Natural killer cell (primary cell): ENCODE measurements at regions not wholly inside any gene's neighbourhood (a gene's known extent, or its start where the extent isn't known, plus 50 kb on each side); places are given as distances from the start of the nearest gene placed in this dataset.

Source experiments
- ATAC-seq, 3 donors: fragments of 150-1000 bp in 2 of 3; fragments of 200-7000 bp in 1 of 3; cut with Tn5 transposase; 1 replicate in 1 of 3; 2 replicates in 2 of 3; pipeline ENCODE4 v1.10.0; 2021; ENCODE audit warnings: mild to moderate bottlenecking in 2 of 3, moderate library complexity in 2 of 3
- DNase-seq, 2 donors: peaks; one replicate each; pipeline versions ENCODE4 v3.0.0 to v3.0.0-alpha.2; 2013 to 2021; ENCODE audit warnings: mixed read lengths in 1 of 2
- H3K27ac ChIP-seq: one replicate; pipeline ENCODE4 v1.5.1; 2013; ENCODE audit warnings: mild to moderate bottlenecking, low read length
- H3K27me3 ChIP-seq: one replicate; pipeline ENCODE4 v1.6.1; 2013; ENCODE audit warnings: low read length; ENCODE audit not compliant: control insufficient read depth, insufficient read depth
- H3K36me3 ChIP-seq: one replicate; pipeline ENCODE4 v1.6.1; 2013; ENCODE audit warnings: low read length; ENCODE audit not compliant: control insufficient read depth, insufficient read depth
- H3K4me1 ChIP-seq: one replicate; pipeline ENCODE4 v1.6.1; 2013; ENCODE audit warnings: low read length; ENCODE audit not compliant: control insufficient read depth, insufficient read depth
- H3K4me3 ChIP-seq: one replicate; pipeline ENCODE4 v1.5.1; 2013; ENCODE audit warnings: low read length
- H3K9me3 ChIP-seq: one replicate; pipeline ENCODE4 v1.6.1; 2013; ENCODE audit warnings: low read length; ENCODE audit not compliant: control insufficient read depth, insufficient read depth
- H3K27ac Mint-ChIP-seq, 2 donors: one replicate each; pipeline ENCODE4 v1.8.0; 2022; ENCODE audit warnings: mild to moderate bottlenecking in 2 of 2, mixed read lengths in 2 of 2, moderate library complexity in 1 of 2
- H3K27me3 Mint-ChIP-seq, 2 donors: one replicate each; pipeline ENCODE4 v1.8.0; 2022; ENCODE audit warnings: low read depth in 2 of 2, mixed read lengths in 2 of 2
- H3K36me3 Mint-ChIP-seq: one replicate; pipeline ENCODE4 v1.8.0; 2022; ENCODE audit warnings: mixed read lengths
- H3K4me1 Mint-ChIP-seq, 2 donors: one replicate each; pipeline ENCODE4 v1.8.0; 2022; ENCODE audit warnings: mixed read lengths in 2 of 2
- H3K4me3 Mint-ChIP-seq: one replicate; pipeline ENCODE4 v1.8.0; 2022; ENCODE audit warnings: mild to moderate bottlenecking, moderate library complexity, mixed read lengths
- H3K9me3 Mint-ChIP-seq, 2 donors: one replicate each; pipeline ENCODE4 v1.8.0; 2022; ENCODE audit warnings: mixed read lengths in 2 of 2
- CTCF ChIP-seq: fragments of 200-600 bp; IDR thresholded peaks from one replicate; pipeline ENCODE4 v1.8.0; 2022; ENCODE audit warnings: antibody characterized with exemption
- WGBS: methylation state at CpG from one replicate; pipeline ENCODE4 v1.1.7; 2013; ENCODE audit warnings: missing lambda C conversion rate; ENCODE audit not compliant: insufficient coverage; 5-methylcytosine and 5-hydroxymethylcytosine counted together
- intact Hi-C: fragments of 100-400 bp; cut with micrococcal nuclease; formaldehyde crosslinking; loops from one replicate; pipeline ENCODE4 v1.14.2; 2022

GRCh38 chr14:28196878-28197277 is 569.7 kb upstream of the FOXG1 start:
- H3K4me3 Mint-ChIP-seq = no peak overlapping the region
- 85% methylated on average over 4 of the region's 4 CpGs for WGBS
- intact Hi-C loops = no loop called here
- H3K27ac Mint-ChIP-seq = no peak overlapping the region
- Histone ChIP-seq H3K4me1 (no peaks in the 10 kb centered on the region), H3K9me3 (no peaks in the 10 kb centered on the region), H3K4me3 (no peak overlapping the region), H3K27me3 (no peaks in the 10 kb centered on the region), H3K27ac (no peak overlapping the region), H3K36me3 (no peaks in the 10 kb centered on the region)
- no peaks in the 10 kb centered on the region for H3K36me3 Mint-ChIP-seq
- ATAC-seq (no peak), DNase-seq (no peak)
- peaks cover 6 to 10% of the 10 kb centered on the region in 2 donors for H3K9me3 Mint-ChIP-seq
- no peaks in the 10 kb centered on the region for H3K4me1 Mint-ChIP-seq
- TF ChIP-seq CTCF = no peak
- no peaks in the 10 kb centered on the region for H3K27me3 Mint-ChIP-seq

- H3K4me1 ChIP-seq = no peaks in the 10 kb centered on the region
- H3K36me3 Mint-ChIP-seq = peaks cover 5% of the 10 kb centered on the region
- H3K4me3 ChIP-seq = no peak overlapping the region
- H3K27me3 ChIP-seq = no peaks in the 10 kb centered on the region
- H3K9me3 ChIP-seq = peaks cover 4% of the 10 kb centered on the region
- peaks cover 6 to 7% of the 10 kb centered on the region in 2 donors for H3K9me3 Mint-ChIP-seq
- 82% methylated on average over 2 of the region's 2 CpGs for WGBS
- H3K36me3 ChIP-seq = no peaks in the 10 kb centered on the region
- DNase-seq = no peak
- no peaks in the 10 kb centered on the region for H3K4me1 Mint-ChIP-seq
- no peak overlapping the region for H3K4me3 Mint-ChIP-seq
- H3K27ac ChIP-seq = no peak overlapping the region
- no peaks in the 10 kb centered on the region for H3K27me3 Mint-ChIP-seq
- ATAC-seq = no peak
- no peak overlapping the region for H3K27ac Mint-ChIP-seq
- intact Hi-C loops = no loop called here
- TF ChIP-seq CTCF = no peak
Observed at GRCh38 chr14:28220391-28220790, 546.2 kb upstream of the FOXG1 start.

- Histone ChIP-seq H3K27me3 (no peaks in the 10 kb centered on the region), H3K36me3 (no peaks in the 10 kb centered on the region), H3K27ac (no peak overlapping the region), H3K4me1 (no peaks in the 10 kb centered on the region), H3K9me3 (peaks cover 3% of the 10 kb centered on the region), H3K4me3 (no peak overlapping the region)
- TF ChIP-seq CTCF = no peak
- DNase-seq = no peak
- Mint-ChIP-seq H3K27ac (no peak overlapping the region), H3K36me3 (peaks cover 11% of the 10 kb centered on the region), H3K9me3 (peaks cover 14 to 17% of the 10 kb centered on the region in 2 donors), H3K27me3 (no peaks in the 10 kb centered on the region), H3K4me3 (no peak overlapping the region), H3K4me1 (no peaks in the 10 kb centered on the region)
- WGBS = no CpG with 5 or more reads among the region's 2 CpGs
- intact Hi-C loops = no loop called here
- no peak for ATAC-seq
Observed at GRCh38 chr14:28240909-28241308, 525.7 kb upstream of the FOXG1 start.

GRCh38 chr14:28242895-28243294 is 523.7 kb upstream of the FOXG1 start:
- DNase-seq (no peak), ATAC-seq (no peak)
- Mint-ChIP-seq H3K4me3 (no peak overlapping the region), H3K27me3 (no peaks in the 10 kb centered on the region), H3K4me1 (no peaks in the 10 kb centered on the region), H3K36me3 (peaks cover 6% of the 10 kb centered on the region), H3K27ac (no peak overlapping the region), H3K9me3 (peaks cover 15% of the 10 kb centered on the region in 2 donors)
- TF ChIP-seq CTCF = no peak
- Histone ChIP-seq H3K9me3 (peaks cover 3% of the 10 kb centered on the region), H3K27ac (no peak overlapping the region), H3K4me3 (no peak overlapping the region), H3K36me3 (no peaks in the 10 kb centered on the region), H3K27me3 (no peaks in the 10 kb centered on the region), H3K4me1 (no peaks in the 10 kb centered on the region)
- intact Hi-C loops = no loop called here
- 79% methylated on average over 2 of the region's 2 CpGs for WGBS
